ENCODE measurements at regions not wholly inside any gene's neighbourhood (a gene's known extent, or its start where the extent isn't known, plus 50 kb on each side); places are given as distances from the start of the nearest gene placed in this dataset.

- TF ChIP-seq CTCF (IDR thresholded peaks at IDR 0.05) (no peak), POLR2A (IDR thresholded peaks at IDR 0.05) (no peak)
Observed at GRCh38 chr13:79688741-79689140, 207.8 kb downstream of the NDFIP2 start.

All from ovary (tissue), 3 donors.